Vagina (tissue), 2 donors: ENCODE measurements at regions not wholly inside any gene's neighbourhood (a gene's known extent, or its start where the extent isn't known, plus 50 kb on each side); places are given as distances from the start of the nearest gene placed in this dataset.

Source experiments
- DNase-seq, 2 donors: peaks; one replicate each; pipeline ENCODE4 v3.0.0-alpha.2; 2017; ENCODE audit errors: extremely low spot score in 2 of 2
- H3K27ac ChIP-seq: fragments of 200-600 bp; sonication (generic); one replicate; pipeline ENCODE4 v1.5.1; 2019
- H3K27me3 ChIP-seq: fragments of 200-600 bp; sonication (generic); one replicate; pipeline ENCODE4 v1.5.1; 2019
- H3K36me3 ChIP-seq, 2 donors: fragments of 200-600 bp; sonication (generic); one replicate each; pipeline ENCODE4 v1.5.1; 2017 to 2019
- H3K4me1 ChIP-seq: fragments of 200-600 bp; sonication (generic); one replicate; pipeline ENCODE4 v1.5.1; 2019
- H3K4me3 ChIP-seq, 2 donors: fragments of 200-600 bp; sonication (generic); 1 replicate in 1 of 2; 2 replicates in 1 of 2; pipeline ENCODE4 v1.5.1; 2016 to 2019
- H3K9me3 ChIP-seq: fragments of 200-600 bp; sonication (generic); one replicate; pipeline ENCODE4 v1.5.1; 2019
- CTCF ChIP-seq, 3 experiments: fragments of 450-650 bp in 2 of 3; fragments of 200-600 bp in 1 of 3; sonication (generic) in 1 of 3; IDR thresholded peaks; one replicate each; pipeline ENCODE4 v1.5.1; 2017 to 2019; ENCODE audit warnings: antibody characterized with exemption in 3 of 3, mild to moderate bottlenecking in 2 of 3, moderate library complexity in 2 of 3
- POLR2A ChIP-seq, 2 donors: fragments of 450-650 bp; IDR thresholded peaks; one replicate each; pipeline ENCODE4 v1.6.1; 2017; ENCODE audit warnings: antibody characterized with exemption in 2 of 2, mild to moderate bottlenecking in 2 of 2, moderate library complexity in 2 of 2
- POLR2AphosphoS5 ChIP-seq, 2 donors: sonication (generic); formaldehyde crosslinking; IDR thresholded peaks; one replicate each; pipeline ENCODE4 v1.9.0; 2017; ENCODE audit warnings: antibody characterized with exemption in 2 of 2, mild to moderate bottlenecking in 2 of 2, low read depth in 1 of 2; ENCODE audit not compliant: insufficient read depth in 1 of 2
- intact Hi-C: fragments of 100-400 bp; cut with DNase I; formaldehyde crosslinking; loops from one replicate; pipeline ENCODE4 v1.15.1; 2023

GRCh38 chr6:156113631-156114030 lies 658.0 kb upstream of the NOX3 start:
- no peak for DNase-seq
- intact Hi-C loops: no loop called here
- Histone ChIP-seq H3K27me3 (no peaks in the 10 kb centered on the region), H3K36me3 (no peaks in the 10 kb centered on the region), H3K4me3 (no peak overlapping the region), H3K4me1 (no peaks in the 10 kb centered on the region), H3K27ac (no peak overlapping the region), H3K9me3 (no peaks in the 10 kb centered on the region)
- no peak for TF ChIP-seq POLR2AphosphoS5 (IDR thresholded peaks at IDR 0.05; ENCODE audit: insufficient read depth in 1 of 2, low read depth in 1 of 2)
- no peak for TF ChIP-seq CTCF (IDR thresholded peaks at IDR 0.05)
- no peak for TF ChIP-seq POLR2A (IDR thresholded peaks at IDR 0.05)

DNA sequence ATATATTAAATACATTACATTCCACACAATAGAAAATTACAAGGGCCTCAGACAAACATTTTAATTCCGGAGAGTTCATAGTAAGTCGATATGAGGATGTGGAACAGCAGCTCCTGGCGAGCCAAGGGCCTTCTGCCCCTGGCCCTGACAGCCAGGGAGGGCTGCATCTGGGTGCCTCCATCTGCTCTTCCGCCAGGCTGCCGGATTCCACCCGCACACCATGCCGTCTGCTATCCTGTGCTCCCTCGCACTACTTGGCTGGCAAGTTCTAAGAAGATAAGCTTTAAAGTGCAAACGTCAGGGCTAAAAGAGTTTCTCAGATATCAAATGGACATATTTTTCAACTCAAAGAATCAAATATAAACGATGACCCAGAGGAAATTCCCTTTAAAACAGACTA lies 656.3 kb upstream of the NOX3 start:
- H3K4me1 ChIP-seq: no peaks in the 10 kb centered on the region
- no peaks in the 10 kb centered on the region for H3K9me3 ChIP-seq
- no peak for TF ChIP-seq CTCF (IDR thresholded peaks at IDR 0.05)
- TF ChIP-seq POLR2A (IDR thresholded peaks at IDR 0.05): no peak
- TF ChIP-seq POLR2AphosphoS5 (IDR thresholded peaks at IDR 0.05; ENCODE audit: insufficient read depth in 1 of 2, low read depth in 1 of 2): no peak
- no peaks in the 10 kb centered on the region for H3K27me3 ChIP-seq
- no peak overlapping the region for H3K4me3 ChIP-seq
- no peak for DNase-seq
- no peaks in the 10 kb centered on the region for H3K36me3 ChIP-seq
- no peak overlapping the region for H3K27ac ChIP-seq
- intact Hi-C loops: no loop called here

GRCh38 chr6:156110249-156110648 lies 654.6 kb upstream of the NOX3 start:
- TF ChIP-seq POLR2A (IDR thresholded peaks at IDR 0.05) (no peak), CTCF (IDR thresholded peaks at IDR 0.05) (no peak), POLR2AphosphoS5 (IDR thresholded peaks at IDR 0.05; ENCODE audit: insufficient read depth in 1 of 2, low read depth in 1 of 2) (no peak)
- no peaks in the 10 kb centered on the region for H3K27me3 ChIP-seq
- DNase-seq: no peak
- no peaks in the 10 kb centered on the region for H3K36me3 ChIP-seq
- no peak overlapping the region for H3K27ac ChIP-seq
- intact Hi-C loops: no loop called here
- H3K9me3 ChIP-seq: no peaks in the 10 kb centered on the region
- H3K4me1 ChIP-seq: no peaks in the 10 kb centered on the region
- no peak overlapping the region for H3K4me3 ChIP-seq

GRCh38 chr6:156109713-156110112 lies 654.1 kb upstream of the NOX3 start:
- Histone ChIP-seq H3K27ac (no peak overlapping the region), H3K9me3 (no peaks in the 10 kb centered on the region), H3K27me3 (no peaks in the 10 kb centered on the region), H3K4me1 (no peaks in the 10 kb centered on the region), H3K4me3 (no peak overlapping the region), H3K36me3 (no peaks in the 10 kb centered on the region)
- no peak for TF ChIP-seq CTCF (IDR thresholded peaks at IDR 0.05)
- intact Hi-C loops: no loop called here
- no peak for DNase-seq

DNA sequence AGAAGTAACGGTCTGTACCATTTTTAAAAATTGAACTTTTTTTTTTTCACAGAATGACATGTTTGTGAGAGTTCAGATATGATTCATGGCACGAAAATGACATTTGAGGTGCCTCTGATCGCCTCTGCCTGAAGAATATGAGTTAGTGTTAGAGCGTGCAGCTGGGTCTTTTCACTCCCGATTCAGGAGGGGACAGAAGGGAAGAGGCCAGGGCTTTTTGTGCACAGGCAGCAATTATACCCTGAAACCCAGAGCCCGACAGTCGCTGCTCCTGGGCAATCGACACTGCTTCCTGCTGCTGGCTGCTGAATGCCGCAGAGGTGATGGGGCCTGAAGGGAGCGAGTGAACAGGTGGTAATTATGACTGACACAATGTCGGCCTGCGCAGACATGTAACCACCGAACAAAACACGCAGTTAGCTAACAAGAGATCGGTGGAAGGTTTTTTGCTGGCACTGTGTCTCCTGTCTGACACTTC lies 652.0 kb upstream of the NOX3 start:
- Histone ChIP-seq H3K27ac (no peak overlapping the region), H3K4me3 (no peak overlapping the region), H3K4me1 (no peaks in the 10 kb centered on the region), H3K9me3 (no peaks in the 10 kb centered on the region), H3K36me3 (no peaks in the 10 kb centered on the region), H3K27me3 (no peaks in the 10 kb centered on the region)
- DNase-seq: no peak
- no peak for TF ChIP-seq CTCF (IDR thresholded peaks at IDR 0.05)
- no peak for TF ChIP-seq POLR2A (IDR thresholded peaks at IDR 0.05)
- no peak for TF ChIP-seq POLR2AphosphoS5 (IDR thresholded peaks at IDR 0.05; ENCODE audit: insufficient read depth in 1 of 2, low read depth in 1 of 2)
- intact Hi-C loops: no loop called here
